GM21717 (cell line): ENCODE measurements at regions not wholly inside any gene's neighbourhood (a gene's known extent, or its start where the extent isn't known, plus 50 kb on each side); places are given as distances from the start of the nearest gene placed in this dataset.

Experiments
- ATAC-seq: cut with Tn5 transposase; IDR thresholded peaks from one replicate; pipeline ENCODE4 v1.9.1; 2021; ENCODE audit warnings: mild to moderate bottlenecking, moderate library complexity; ENCODE audit not compliant: unreplicated experiment

DNA sequence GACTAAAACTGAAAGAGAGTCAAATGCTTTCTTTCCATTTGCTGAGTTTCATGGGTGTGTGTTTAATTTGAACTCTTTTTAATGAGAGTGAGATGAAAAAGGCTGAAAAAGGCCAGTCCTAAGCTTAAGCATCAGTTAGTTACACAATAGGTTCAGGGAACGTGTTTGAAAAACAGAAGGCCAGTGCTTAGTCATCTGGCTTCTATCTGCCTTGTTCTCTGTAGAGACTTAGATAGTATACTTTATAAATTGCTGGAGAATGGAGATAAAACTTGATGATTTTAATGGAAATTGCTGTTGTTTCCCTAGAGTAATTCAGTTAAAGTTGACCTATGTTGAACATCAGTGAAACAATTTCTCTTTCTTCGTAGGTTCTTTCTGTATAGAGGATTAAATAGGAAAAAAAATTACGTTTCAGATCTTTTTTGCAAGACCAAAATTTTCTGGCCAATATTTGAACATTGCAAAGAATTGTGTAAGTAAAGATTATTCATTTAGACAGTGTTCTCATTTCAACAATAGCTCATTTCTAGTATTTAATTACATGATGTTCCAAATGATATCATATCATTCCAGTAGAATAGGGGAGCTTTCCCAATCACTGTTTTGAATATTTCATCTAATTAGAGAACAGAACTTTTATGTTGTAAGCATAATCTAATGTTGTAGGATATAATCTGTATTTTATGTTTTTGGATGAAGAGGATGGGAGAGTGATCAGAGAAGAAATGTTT lies 1088.8 kb downstream of the ADGRL3 start:
- ATAC-seq: no peak

- no peak for ATAC-seq
Measured at GRCh38 chr4:62285026-62285425, 1084.9 kb downstream of the ADGRL3 start.

GRCh38 chr4:62279689-62280088 lies 1079.6 kb downstream of the ADGRL3 start:
- no peak for ATAC-seq

- no peak for ATAC-seq
Measured at GRCh38 chr4:62275470-62275869, 1075.3 kb downstream of the ADGRL3 start.

DNA sequence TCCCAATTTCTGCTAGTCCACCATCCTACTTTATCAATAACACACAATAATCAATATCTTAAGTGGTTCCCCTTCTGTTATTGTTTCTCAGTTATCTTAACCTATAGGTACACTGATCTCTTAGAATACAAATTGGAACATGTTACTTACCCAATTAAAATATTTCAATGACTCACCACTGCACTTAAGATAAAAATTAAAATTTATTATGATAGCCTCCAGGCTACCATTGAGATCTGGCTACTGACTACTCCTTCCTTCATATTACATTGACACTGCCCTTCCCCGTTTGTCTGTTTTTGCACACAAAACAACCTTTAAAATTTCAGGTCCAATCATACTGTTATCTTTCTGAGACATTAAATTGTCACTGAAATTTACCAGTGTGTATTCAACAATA lies 1074.7 kb downstream of the ADGRL3 start:
- ATAC-seq: no peak

- no peak for ATAC-seq
Measured at GRCh38 chr4:62271107-62271506, 1071.0 kb downstream of the ADGRL3 start.

DNA sequence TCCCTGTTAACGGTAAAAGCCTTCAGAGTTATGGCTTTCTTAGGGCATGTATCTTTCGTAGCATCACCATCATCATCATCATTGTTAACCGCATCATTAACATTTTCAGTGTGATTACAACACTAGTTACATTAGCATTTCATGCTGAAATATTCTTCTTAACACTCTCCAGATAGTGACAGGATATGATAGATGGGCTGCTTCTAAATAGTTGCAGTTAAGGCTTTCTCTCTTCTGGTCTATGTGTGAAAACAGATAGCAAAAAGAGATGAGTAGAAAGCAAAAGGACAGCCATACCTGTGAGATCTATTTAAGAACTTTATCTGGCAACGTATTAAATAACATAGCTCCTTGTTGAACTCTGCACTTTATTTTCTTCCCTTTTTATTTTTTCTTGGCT lies 1069.8 kb downstream of the ADGRL3 start:
- ATAC-seq: no peak

DNA sequence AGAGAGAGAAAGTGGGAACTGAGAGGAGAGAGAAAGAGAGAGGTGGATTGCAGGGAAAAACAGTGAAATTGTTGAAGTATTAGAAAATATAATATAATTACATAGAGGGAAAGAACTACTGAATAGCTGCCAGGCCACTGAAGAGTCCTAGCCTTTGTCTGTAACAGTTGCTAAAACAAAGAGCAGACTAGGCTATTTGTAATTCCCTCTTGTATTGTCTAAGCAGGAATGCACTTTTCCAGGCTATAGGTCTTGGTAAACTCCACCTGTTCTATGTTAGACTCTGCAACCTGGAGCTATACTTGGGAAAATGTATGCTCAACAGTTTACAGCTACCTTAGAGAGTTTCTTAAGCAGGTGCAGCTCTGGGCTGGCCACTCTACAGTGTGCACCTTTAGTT lies 1063.3 kb downstream of the ADGRL3 start:
- ATAC-seq: no peak

- ATAC-seq: no peak
Measured at GRCh38 chr4:62262676-62263075, 1062.5 kb downstream of the ADGRL3 start.

GRCh38 chr4:62260254-62260653 lies 1060.1 kb downstream of the ADGRL3 start:
- ATAC-seq: no peak

DNA sequence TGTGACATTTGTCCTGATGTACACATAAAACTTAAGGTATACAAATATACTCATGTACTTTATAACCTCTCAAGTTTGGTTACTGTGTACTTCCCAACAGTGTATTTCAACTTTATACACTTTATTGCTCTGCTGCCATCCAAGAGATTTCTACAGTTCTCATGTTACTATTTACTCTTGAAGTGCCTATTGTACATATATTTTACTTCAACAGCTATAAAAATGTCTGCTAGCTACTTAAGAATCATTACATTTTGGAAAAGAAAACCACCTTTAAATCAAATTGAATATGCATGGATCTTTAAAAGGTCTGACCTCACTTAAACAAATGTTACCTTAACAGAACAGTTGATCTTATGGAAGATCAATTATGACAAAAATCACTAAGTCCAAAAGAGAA lies 1056.4 kb downstream of the ADGRL3 start:
- ATAC-seq: no peak

- no peak for ATAC-seq
Measured at GRCh38 chr4:62252728-62253127, 1052.6 kb downstream of the ADGRL3 start.

DNA sequence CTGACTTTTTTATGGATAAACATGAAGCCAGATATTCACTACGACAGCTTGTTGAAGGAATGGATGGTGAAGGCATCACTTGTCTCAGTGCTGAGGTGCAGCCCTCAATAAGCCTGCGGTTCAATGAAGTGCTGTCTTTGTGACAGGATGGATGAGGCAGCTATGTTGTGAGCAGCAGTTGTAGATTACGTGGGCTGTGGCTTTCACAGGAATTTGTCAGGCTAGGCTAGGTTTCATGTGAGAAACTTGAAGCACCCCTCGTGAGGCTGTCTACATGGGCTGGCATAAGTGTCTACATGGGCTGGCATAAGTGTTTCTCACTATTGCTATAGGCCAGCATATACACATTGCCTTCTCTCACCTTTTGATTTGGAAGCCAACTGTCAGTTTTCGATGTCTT lies 1050.0 kb downstream of the ADGRL3 start:
- ATAC-seq: no peak

GRCh38 chr4:62243895-62244294 lies 1043.8 kb downstream of the ADGRL3 start:
- no peak for ATAC-seq

DNA sequence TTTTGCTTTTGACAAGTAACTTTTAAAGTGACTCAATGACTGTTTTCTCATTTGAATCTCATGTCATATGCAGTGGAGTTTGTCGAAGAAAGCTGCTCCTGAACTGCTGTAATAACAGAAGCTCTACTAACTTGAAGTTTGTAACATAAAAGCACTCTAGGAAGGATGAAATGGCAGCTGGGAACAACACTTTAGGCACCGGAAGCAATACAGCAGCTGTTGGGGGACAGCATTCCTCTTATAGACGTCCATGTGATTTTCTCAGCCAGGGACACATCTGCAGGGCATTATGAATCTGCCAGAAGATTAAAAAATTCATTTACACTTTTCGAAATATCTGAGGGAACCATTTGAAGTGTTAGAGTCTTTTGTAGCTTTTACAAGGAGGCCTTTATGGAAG lies 1035.8 kb downstream of the ADGRL3 start:
- ATAC-seq: no peak

GRCh38 chr4:62232814-62233213 lies 1032.7 kb downstream of the ADGRL3 start:
- no peak for ATAC-seq

- no peak for ATAC-seq
Measured at GRCh38 chr4:62231994-62232393, 1031.9 kb downstream of the ADGRL3 start.

DNA sequence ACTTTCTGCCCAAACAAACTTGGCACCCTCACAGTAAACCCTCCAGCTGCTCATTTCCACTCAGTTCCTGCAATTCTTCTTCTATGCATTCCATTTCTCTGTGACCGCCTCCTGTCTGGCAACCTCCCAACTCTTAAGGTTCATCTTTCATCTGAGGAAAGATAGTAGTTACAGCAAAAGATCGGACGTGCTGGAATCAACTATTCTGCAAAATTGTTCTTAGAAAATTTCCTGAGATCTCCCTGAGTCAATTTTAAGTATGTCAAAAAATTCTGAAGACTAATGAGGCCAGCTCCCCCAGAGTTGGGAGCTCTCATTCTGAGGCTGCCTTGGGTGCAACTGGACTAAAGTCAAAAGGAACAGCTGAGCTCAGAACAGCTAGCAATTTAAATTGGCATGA lies 1026.0 kb downstream of the ADGRL3 start:
- no peak for ATAC-seq

DNA sequence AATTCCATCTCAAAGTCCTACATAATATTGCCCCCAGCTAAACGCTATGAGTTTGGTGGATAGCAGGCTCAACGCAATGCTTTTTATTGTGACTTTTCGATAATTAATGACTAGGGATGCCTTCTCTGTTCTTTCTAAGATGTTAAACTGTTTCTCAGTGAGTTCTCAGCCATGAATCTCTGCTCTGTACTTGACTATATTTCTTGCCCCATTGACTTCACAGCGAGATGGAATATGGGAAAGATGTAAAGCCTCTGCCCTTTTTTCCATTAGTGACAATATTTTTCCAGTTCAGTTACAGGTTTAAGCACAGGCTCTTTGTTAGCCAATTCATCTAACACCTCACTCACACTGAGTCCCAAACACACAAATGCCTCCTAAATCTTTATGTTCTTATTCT lies 1022.0 kb downstream of the ADGRL3 start:
- no peak for ATAC-seq

DNA sequence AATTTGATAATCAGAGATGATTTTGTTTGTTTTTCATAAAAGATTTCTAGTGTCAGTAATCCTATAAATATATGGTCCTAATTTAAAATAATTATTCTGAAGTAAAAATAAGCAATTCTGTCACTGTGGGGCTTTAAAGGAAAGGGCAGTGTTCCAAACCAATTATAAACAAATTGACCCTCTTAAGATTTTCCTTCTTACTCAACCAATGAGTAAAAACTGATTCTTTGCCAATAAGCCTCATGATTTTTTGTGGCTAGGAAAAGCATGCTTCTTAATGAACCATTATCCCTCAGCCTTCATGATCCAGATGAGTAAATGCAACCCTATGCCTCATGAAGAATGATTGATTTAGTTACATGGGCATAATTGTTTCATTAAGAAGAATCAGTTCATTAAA lies 1010.4 kb downstream of the ADGRL3 start:
- no peak for ATAC-seq

- ATAC-seq: no peak
Measured at GRCh38 chr4:62209757-62210485, 1009.8 kb downstream of the ADGRL3 start.

DNA sequence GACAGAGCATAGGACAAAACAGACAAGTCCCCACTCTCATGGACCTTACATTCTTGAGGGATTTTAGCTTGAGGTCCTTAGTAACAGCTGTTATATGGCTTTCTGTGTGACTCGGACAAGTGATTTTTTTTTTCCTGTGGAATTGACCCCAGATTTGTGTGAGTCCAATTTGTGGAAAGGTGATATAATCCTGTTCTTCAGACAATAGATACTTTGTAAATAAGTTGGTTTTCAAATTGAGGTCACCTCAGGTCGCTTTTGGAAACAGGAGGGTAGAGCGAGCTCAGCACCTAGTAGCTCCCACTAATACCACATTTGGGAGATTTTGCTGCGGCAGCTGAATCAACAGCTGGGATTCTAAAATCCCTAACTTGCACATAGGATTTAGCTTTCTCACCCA lies 1008.8 kb downstream of the ADGRL3 start:
- no peak for ATAC-seq

- no peak for ATAC-seq
Measured at GRCh38 chr4:62204136-62204535, 1004.0 kb downstream of the ADGRL3 start.
